ENCODE measurements at regions not wholly inside any gene's neighbourhood (a gene's known extent, or its start where the extent isn't known, plus 50 kb on each side); places are given as distances from the start of the nearest gene placed in this dataset.

DNA sequence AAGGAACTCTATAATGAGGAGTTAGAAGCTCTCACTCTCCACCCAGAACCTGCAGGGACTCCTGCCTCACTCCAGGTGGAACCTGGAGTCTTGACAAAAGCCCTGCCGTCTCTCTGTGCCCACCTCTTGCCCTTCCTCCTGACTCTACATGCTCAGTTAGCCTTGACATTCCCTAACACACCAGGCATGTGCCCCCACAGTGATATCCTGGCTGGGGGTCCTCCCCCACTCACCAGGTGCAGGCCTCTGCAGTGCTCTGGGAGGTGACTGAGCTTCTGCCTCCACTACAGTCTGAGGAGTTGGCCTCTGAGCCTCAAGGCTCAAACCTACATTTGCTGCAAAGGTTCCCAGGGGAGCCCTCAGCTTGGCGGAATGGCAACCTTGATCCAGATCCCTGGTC, 300.7 kb downstream of the ADGRD1 start:
- no peak for TF ChIP-seq POLR2A (IDR thresholded peaks at IDR 0.05)
- TF ChIP-seq, protein P1, sequence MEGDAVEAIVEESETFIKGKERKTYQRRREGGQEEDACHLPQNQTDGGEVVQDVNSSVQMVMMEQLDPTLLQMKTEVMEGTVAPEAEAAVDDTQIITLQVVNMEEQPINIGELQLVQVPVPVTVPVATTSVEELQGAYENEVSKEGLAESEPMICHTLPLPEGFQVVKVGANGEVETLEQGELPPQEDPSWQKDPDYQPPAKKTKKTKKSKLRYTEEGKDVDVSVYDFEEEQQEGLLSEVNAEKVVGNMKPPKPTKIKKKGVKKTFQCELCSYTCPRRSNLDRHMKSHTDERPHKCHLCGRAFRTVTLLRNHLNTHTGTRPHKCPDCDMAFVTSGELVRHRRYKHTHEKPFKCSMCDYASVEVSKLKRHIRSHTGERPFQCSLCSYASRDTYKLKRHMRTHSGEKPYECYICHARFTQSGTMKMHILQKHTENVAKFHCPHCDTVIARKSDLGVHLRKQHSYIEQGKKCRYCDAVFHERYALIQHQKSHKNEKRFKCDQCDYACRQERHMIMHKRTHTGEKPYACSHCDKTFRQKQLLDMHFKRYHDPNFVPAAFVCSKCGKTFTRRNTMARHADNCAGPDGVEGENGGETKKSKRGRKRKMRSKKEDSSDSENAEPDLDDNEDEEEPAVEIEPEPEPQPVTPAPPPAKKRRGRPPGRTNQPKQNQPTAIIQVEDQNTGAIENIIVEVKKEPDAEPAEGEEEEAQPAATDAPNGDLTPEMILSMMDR (IDR thresholded peaks at IDR 0.05): no peak

Data from suprapubic skin (tissue), 3 donors.